Loucy (cell line): ENCODE measurements at regions not wholly inside any gene's neighbourhood (a gene's known extent, or its start where the extent isn't known, plus 50 kb on each side); places are given as distances from the start of the nearest gene placed in this dataset.

Experiments used
- H2AFZ ChIP-seq: fragments of 200-600 bp; sonication (generic); 2 replicates; pipeline ENCODE4 v1.6.0; 2016; ENCODE audit warnings: antibody characterized with exemption, mild to moderate bottlenecking, low read length, moderate library complexity
- H3F3A ChIP-seq: fragments of 200-600 bp; 2 replicates; pipeline ENCODE4 v1.6.0; 2016; ENCODE audit warnings: antibody characterized with exemption, low read depth, mild to moderate bottlenecking
- H3K27me3 ChIP-seq: fragments of 200-600 bp; sonication (generic); 2 replicates; pipeline ENCODE4 v1.6.1; 2014; ENCODE audit warnings: low read length, mild to moderate bottlenecking; ENCODE audit not compliant: insufficient read depth, poor library complexity, severe bottlenecking
- H3K36me3 ChIP-seq: fragments of 200-600 bp; sonication (generic); 2 replicates; pipeline ENCODE4 v1.6.1; 2016; ENCODE audit warnings: low read length; ENCODE audit not compliant: insufficient read depth
- H3K4me1 ChIP-seq: fragments of 200-600 bp; sonication (generic); 2 replicates; pipeline ENCODE4 v1.5.1; 2014; ENCODE audit warnings: low read length, mild to moderate bottlenecking; ENCODE audit not compliant: insufficient read depth, poor library complexity, severe bottlenecking
- H3K4me2 ChIP-seq: fragments of 200-600 bp; sonication (generic); 2 replicates; pipeline ENCODE4 v1.6.0; 2014; ENCODE audit warnings: antibody characterized with exemption, low read length, low read depth, mild to moderate bottlenecking; ENCODE audit not compliant: poor library complexity, severe bottlenecking
- H3K4me3 ChIP-seq: fragments of 200-600 bp; sonication (generic); 2 replicates; pipeline ENCODE4 v1.5.1; 2014; ENCODE audit warnings: low read length, mild to moderate bottlenecking, mixed read lengths; ENCODE audit not compliant: poor library complexity, severe bottlenecking
- H3K79me2 ChIP-seq: fragments of 200-600 bp; sonication (generic); 2 replicates; pipeline ENCODE4 v1.6.1; 2014; ENCODE audit warnings: low read length; ENCODE audit not compliant: insufficient read depth
- H3K9ac ChIP-seq: fragments of 200-600 bp; sonication (generic); 2 replicates; pipeline ENCODE4 v1.6.0; 2014; ENCODE audit warnings: mild to moderate bottlenecking, low read depth, low read length, moderate library complexity; ENCODE audit not compliant: poor library complexity, severe bottlenecking
- H3K9me2 ChIP-seq: fragments of 200-600 bp; sonication (generic); replicated peaks from 2 replicates; pipeline ENCODE4 v1.6.1; 2016; ENCODE audit warnings: low read depth, low read length, mixed read lengths
- H3K9me3 ChIP-seq: fragments of 200-600 bp; sonication (generic); 2 replicates; pipeline ENCODE4 v1.6.1; 2014; ENCODE audit warnings: mild to moderate bottlenecking, antibody characterized with exemption, low read length, low read depth; ENCODE audit not compliant: insufficient read depth
- H4K20me1 ChIP-seq: fragments of 200-600 bp; sonication (generic); 2 replicates; pipeline ENCODE4 v1.6.0; 2014; ENCODE audit warnings: antibody characterized with exemption, low read length, mild to moderate bottlenecking; ENCODE audit not compliant: insufficient read depth, poor library complexity, severe bottlenecking
- CTCF ChIP-seq: fragments of 200-600 bp; sonication (generic); conservative IDR thresholded peaks from 2 replicates; pipeline ENCODE4 v1.5.1; 2014; ENCODE audit warnings: mild to moderate bottlenecking, antibody characterized with exemption, low read length
- EZH2phosphoT487 ChIP-seq: fragments of 200-600 bp; IDR thresholded peaks from 2 replicates; pipeline ENCODE4 v1.6.1; 2018; ENCODE audit warnings: antibody characterized with exemption, mild to moderate bottlenecking, moderate library complexity, borderline replicate concordance

- Histone ChIP-seq H3K36me3 (no peaks in the 10 kb centered on the region), H3K9me3 (peaks cover under 1% of the 10 kb centered on the region; the same call in 1 of the 2 replicates), H3K4me2 (no peak overlapping the region), H3K9me2 (no peaks in the 10 kb centered on the region), H3K4me1 (peaks cover 40% of the 10 kb centered on the region), H3F3A (peaks cover 9% of the 10 kb centered on the region), H3K9ac (no peak overlapping the region), H3K27me3 (no peaks in the 10 kb centered on the region), H2AFZ (no peak overlapping the region), H3K4me3 (no peak overlapping the region), H3K79me2 (no peaks in the 10 kb centered on the region), H4K20me1 (no peaks in the 10 kb centered on the region)
- TF ChIP-seq CTCF (peak; percentile 22; the same call in 1 of the 2 replicates), EZH2phosphoT487 (no peak)
These were observed 494.1 kb upstream of the ARID1B start for GRCh38 chr6:156283091-156283490.

GRCh38 chr6:156282087-156282486, 495.1 kb upstream of the ARID1B start:
- H3K9me2 ChIP-seq = no peaks in the 10 kb centered on the region
- H3K36me3 ChIP-seq = no peaks in the 10 kb centered on the region
- H3K9ac ChIP-seq = no peak overlapping the region
- peaks cover 9% of the 10 kb centered on the region for H3F3A ChIP-seq
- peaks cover 42% of the 10 kb centered on the region for H3K4me1 ChIP-seq
- H3K79me2 ChIP-seq = no peaks in the 10 kb centered on the region
- H2AFZ ChIP-seq = no peak overlapping the region
- no peaks in the 10 kb centered on the region for H4K20me1 ChIP-seq
- H3K27me3 ChIP-seq = no peaks in the 10 kb centered on the region
- peaks cover 10% of the 10 kb centered on the region; the same call in 1 of the 2 replicates for H3K9me3 ChIP-seq
- no peak overlapping the region for H3K4me2 ChIP-seq
- H3K4me3 ChIP-seq = no peak overlapping the region
- TF ChIP-seq EZH2phosphoT487 (no peak), CTCF (no peak)

GRCh38 chr6:156281266-156281665, 495.9 kb upstream of the ARID1B start:
- Histone ChIP-seq H3K4me2 (peak overlapping the region; percentile 61), H3K9me3 (peaks cover 10% of the 10 kb centered on the region; the same call in 1 of the 2 replicates), H3F3A (peaks cover 9% of the 10 kb centered on the region), H3K79me2 (no peaks in the 10 kb centered on the region), H3K9ac (no peak overlapping the region), H4K20me1 (no peaks in the 10 kb centered on the region), H3K4me3 (peak overlapping the region; percentile 28), H3K9me2 (no peaks in the 10 kb centered on the region), H3K4me1 (peaks cover 42% of the 10 kb centered on the region), H3K27me3 (no peaks in the 10 kb centered on the region), H3K36me3 (no peaks in the 10 kb centered on the region), H2AFZ (peak overlapping the region; percentile 1; the same call in 1 of the 2 replicates)
- no peak for TF ChIP-seq CTCF
- TF ChIP-seq EZH2phosphoT487 = no peak
